ENCODE measurements at regions not wholly inside any gene's neighbourhood (a gene's known extent, or its start where the extent isn't known, plus 50 kb on each side); places are given as distances from the start of the nearest gene placed in this dataset.

- TF ChIP-seq EZH2 (IDR thresholded peaks at IDR 0.05) (no peak), POLR2AphosphoS5 (IDR thresholded peaks at IDR 0.05; ENCODE audit: borderline replicate concordance, low read depth, low read length) (no peak), FOXP2 (optimal IDR thresholded peaks at IDR 0.05; ENCODE audit: control extremely low read depth, extremely low read length, insufficient read depth) (no peak)
Measured at GRCh38 chr2:211117026-211117425, 560.6 kb downstream of the CPS1 start.
